GM11168 (cell line): ENCODE measurements at regions not wholly inside any gene's neighbourhood (a gene's known extent, or its start where the extent isn't known, plus 50 kb on each side); places are given as distances from the start of the nearest gene placed in this dataset.
"Not testable (repeated sequence)": the region's sequence is repeated elsewhere in the genome, so short reads cannot be mapped to it uniquely, and the experiment has no call there.

Experiments
- in situ Hi-C: fragments of 300-500 bp; cut with MboI; formaldehyde crosslinking; loops from one replicate; pipeline ENCODE4 v1.12.0; 2022; ENCODE audit warnings: low sequenced_read_pairs; ENCODE audit not compliant: unreplicated experiment

DNA sequence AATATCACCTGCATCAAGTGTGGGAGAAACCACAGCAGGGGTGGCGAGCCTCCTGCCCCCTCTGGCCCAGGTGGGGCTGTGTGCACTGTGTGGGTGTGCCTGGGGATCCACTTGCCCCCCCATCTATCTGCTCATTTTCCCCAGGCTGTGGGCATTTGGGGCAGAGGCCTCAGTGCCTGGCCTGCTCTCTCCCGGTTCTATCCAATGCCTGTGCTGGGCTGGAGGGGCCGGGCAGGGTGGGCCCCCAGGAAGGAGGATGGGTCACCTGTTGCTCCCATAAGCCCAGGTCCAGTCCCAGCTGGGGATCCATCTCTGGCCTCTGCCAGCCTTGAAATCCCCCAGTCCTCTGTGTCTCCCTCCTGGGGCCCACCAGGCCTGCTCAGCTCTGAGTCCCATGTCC lies 105.6 kb downstream of the TMEM121 start:
- in situ Hi-C loops = no loop called here

DNA sequence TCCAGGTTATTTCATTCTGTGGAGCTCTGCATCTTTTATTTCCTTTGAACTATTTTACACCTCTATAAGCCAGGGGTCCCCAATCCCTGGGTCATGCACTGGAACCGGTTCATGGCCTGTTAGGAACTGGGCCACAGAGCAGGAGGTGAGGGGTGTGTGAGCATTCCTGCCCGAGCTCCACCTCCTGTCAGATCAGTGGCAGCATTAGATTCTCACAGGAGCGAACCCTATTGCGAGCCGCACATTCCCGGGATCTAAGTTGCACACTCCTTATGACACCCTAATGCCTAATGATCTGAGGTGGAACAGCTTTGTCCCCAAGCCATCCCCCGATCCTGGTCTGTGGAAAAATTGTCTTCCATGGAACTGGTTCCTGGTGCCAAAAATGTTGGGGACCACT lies 107.2 kb downstream of the TMEM121 start:
- in situ Hi-C loops = not testable (repeated sequence)

DNA sequence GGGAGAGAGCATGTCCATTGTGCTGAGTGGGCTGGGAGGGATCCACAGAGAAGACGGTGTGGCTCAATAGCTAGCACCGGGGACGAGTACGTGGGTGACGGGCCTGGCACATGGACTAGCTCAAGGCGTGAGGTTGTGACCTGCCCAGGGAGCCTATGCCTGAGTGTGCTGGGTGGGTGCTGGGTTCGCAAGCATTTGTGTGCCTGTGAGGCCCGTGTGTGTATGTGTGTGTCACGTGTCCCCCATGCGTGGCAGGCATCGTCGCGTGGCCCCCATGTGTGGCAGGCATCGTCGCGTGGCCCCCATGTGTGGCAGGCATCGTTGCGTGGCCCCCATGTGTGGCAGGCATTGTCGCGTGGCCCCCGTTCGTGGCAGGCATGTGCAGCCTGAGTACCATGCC lies 109.2 kb downstream of the TMEM121 start:
- in situ Hi-C loops = no loop called here

GRCh38 chr14:105636021-105636420 lies 109.6 kb downstream of the TMEM121 start:
- in situ Hi-C loops = not testable (repeated sequence)

DNA sequence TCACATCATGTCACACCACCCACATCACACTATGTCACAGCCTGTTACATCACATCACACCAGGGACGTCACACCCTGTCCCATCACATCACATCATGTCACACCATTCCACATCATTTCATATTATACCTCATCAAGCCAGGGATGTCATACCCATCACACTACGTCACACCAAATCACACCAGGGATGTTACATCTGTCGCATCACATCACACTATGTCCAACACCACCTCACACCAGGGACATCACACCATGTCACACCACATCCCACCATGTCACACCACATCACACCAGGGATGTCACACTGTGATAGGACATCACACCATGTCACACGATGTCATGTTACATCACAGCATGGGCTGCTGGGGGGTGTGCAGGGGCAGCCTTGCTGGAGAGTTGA lies 110.6 kb downstream of the TMEM121 start:
- in situ Hi-C loops = no loop called here

DNA sequence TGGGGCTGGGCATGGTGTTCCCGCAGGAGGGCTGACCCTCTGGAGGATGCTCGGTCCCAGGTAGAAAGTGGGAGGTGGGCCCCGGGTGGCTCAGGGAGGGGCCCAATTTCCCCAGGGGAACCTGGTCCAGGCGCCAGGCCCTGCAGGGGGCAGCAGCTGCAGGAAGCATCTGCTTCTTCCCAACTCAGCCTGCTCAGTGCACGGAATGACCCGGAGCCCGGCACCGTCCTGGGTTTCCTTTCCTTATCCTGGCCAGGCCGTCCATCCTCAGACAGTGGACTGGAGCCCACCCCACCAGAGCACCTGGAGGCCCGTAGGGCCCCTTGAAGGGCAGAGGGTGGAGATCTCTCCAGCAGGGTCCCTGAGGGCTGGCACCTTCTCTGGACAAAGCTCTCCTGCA lies 111.0 kb downstream of the TMEM121 start:
- in situ Hi-C loops = not testable (repeated sequence)

DNA sequence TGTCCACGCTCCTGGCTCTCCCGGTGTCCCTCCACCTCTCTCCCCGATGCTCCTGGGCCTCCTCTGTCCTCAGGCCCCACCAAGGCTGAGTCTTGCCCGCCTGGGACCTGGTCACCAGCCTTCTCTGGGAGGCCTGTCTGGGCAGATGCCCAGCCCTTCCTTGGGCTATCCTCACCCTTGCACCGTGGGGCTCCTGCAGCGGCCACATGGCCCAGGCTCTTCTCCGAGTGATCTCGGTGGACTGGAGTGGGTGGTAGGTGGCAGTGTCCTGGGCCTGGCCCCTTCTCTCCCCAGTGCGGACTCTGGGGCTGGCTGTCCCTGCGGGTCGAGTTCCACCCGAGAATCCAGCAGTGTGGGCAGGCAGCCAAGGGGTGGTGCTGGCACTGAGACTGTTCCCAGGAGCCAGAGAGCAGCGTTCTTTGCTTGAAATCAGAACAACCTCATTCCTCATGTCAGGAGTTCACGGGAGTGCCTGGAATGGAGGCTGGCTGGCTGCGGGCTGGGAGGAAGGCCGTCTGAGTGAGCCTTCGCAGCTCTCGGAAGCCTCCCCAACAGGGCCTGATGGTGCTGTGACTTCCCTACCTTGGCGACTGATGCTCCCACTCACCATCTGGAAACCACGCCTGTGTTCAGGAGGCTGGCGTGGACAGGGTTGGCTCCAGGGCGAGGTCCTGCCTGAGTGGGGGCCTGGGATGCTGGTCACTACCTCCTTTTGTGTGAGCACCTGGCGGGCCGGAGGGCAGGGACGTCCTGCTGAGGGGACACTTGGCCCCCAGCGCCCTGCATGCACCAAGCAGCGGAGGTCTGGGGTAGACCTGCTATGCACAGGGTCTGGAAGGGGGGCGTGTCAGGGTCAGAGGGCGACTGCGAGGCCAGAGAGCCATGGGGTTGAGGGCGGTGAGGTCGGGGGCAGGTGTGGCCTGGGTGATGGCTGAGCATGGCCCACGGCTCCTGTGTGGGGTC lies 113.9 kb downstream of the TMEM121 start:
- in situ Hi-C loops = not testable (repeated sequence)

GRCh38 chr14:105641075-105641937 lies 114.9 kb downstream of the TMEM121 start:
- in situ Hi-C loops = no loop called here

DNA sequence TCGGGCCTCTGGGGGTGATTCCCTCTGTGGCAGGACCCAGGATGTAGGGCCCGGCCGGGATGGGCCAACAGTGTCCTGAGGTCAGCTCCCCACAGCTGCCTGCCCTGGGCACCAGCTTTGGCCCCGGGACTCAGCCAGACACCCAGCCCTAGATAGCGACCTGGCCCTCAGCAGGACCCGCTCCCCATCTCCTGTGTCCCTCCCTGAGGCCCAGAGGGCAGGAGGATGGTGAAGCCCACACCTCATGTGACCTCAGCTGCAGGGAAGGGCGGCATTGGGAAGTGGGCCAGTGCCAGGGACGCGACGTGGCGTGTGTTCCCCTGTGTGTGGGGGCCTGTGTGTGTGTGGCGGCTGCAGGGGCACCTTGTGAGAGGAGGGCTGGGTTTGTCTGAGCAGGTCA lies 115.6 kb downstream of the TMEM121 start:
- in situ Hi-C loops = not testable (repeated sequence)

DNA sequence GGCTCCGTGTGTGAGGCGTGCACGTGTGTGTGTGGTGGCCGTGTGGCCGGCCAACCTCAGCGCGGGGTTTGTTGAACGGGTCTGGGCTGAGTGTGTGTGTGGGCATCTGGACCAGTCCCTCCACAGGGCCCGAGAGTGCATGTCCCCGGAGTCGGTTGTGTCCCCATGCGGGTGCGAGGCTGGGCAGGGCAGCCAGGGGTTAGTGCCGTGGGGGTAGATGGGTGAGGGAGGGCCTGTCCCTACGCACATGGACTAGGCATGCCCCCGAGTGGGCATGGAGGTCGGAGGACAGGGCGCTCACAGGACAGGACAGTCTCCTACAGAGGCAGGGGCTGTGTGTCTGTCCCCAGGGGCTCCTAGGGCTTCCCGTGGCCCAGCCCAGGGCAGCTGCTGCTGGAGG lies 116.1 kb downstream of the TMEM121 start:
- in situ Hi-C loops = not testable (repeated sequence)

DNA sequence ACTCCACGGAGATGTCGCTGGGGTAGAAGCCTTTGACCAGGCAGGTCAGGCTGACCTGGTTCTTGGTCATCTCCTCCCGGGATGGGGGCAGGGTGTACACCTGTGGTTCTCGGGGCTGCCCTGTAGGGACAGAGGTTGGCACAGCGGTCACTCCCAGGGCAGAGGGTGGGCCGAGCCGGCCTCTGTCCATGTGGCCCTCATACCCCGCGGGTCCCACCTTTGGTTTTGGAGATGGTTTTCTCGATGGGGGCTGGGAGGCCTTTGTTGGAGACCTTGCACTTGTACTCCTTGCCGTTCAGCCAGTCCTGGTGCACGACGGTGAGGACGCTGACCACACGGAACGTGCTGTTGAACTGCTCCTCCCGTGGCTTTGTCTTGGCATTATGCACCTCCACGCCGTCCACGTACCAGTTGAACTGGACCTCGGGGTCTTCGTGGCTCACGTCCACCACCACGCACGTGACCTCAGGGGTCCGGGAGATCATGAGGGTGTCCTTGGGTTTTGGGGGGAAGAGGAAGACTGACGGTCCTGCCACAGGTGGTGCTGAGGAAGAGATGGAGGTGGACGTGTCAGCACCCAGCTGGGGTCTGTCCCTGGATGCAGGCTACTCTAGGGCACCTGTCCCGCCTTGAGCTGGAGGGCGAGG lies 117.1 kb downstream of the TMEM121 start:
- in situ Hi-C loops = not testable (repeated sequence)

- in situ Hi-C loops = not testable (repeated sequence)
Measured at GRCh38 chr14:105644053-105644435, 117.7 kb downstream of the TMEM121 start.

DNA sequence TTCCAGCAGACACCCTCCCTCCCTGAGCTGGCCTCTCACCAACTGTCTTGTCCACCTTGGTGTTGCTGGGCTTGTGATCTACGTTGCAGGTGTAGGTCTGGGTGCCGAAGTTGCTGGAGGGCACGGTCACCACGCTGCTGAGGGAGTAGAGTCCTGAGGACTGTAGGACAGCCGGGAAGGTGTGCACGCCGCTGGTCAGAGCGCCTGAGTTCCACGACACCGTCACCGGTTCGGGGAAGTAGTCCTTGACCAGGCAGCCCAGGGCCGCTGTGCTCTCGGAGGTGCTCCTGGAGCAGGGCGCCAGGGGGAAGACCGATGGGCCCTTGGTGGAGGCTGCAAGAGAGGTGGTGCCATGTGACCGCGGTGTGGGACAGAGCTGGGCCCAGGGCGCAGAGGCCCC lies 118.1 kb downstream of the TMEM121 start:
- in situ Hi-C loops = not testable (repeated sequence)

- in situ Hi-C loops = not testable (repeated sequence)
Measured at GRCh38 chr14:105644891-105645290, 118.5 kb downstream of the TMEM121 start.

GRCh38 chr14:105645389-105645788 lies 119.0 kb downstream of the TMEM121 start:
- in situ Hi-C loops = not testable (repeated sequence)

DNA sequence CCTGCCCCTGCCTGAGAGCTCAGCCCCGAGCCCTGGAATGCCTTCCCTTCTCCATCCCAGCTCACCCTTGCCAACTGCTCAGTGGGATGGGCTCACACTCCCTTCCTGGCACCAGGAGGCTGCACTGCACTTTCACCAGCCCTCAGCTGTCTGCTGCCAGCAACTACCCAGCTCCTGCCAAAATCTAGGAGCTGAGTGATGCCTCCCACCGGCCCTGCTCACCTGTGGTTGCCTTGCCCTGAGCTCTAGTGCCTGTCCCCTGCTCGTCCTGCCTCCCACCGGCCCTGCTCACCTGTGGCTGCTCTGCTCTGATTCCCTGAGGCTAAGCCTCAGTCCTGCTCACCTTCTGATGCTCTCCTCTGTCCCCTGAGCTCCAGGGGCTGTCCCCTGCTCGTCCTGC lies 119.8 kb downstream of the TMEM121 start:
- in situ Hi-C loops = no loop called here

DNA sequence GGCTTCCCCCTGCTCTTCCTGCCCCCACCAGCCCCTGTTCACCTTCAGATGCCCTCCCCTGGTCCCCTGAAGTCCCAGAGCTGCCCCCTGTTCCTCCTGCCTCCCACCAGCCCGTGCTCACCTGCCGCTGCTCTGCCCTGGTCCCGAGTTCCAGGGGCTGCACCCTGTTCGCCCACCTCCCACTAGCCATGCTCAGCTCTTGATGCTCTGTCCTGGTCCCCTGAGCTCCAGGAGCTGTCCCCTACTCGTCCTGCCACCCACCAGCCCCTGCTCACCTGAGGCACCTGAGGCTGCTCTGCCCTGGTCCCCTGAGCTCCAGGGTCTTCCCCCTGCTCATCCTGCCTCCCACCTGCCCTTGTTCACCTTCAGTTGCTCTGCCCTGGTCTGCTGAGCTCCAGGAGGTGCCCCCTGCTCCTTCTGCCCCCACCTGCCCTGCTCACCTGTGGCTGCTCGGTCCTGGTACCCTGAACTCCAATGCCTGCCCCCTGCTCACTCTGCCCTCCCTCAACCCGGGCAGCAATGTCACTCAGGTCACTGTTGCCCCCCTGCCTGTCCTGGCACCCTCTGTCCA lies 120.4 kb downstream of the TMEM121 start:
- in situ Hi-C loops = not testable (repeated sequence)

GRCh38 chr14:105647426-105647783 lies 121.0 kb downstream of the TMEM121 start:
- in situ Hi-C loops = not testable (repeated sequence)

DNA sequence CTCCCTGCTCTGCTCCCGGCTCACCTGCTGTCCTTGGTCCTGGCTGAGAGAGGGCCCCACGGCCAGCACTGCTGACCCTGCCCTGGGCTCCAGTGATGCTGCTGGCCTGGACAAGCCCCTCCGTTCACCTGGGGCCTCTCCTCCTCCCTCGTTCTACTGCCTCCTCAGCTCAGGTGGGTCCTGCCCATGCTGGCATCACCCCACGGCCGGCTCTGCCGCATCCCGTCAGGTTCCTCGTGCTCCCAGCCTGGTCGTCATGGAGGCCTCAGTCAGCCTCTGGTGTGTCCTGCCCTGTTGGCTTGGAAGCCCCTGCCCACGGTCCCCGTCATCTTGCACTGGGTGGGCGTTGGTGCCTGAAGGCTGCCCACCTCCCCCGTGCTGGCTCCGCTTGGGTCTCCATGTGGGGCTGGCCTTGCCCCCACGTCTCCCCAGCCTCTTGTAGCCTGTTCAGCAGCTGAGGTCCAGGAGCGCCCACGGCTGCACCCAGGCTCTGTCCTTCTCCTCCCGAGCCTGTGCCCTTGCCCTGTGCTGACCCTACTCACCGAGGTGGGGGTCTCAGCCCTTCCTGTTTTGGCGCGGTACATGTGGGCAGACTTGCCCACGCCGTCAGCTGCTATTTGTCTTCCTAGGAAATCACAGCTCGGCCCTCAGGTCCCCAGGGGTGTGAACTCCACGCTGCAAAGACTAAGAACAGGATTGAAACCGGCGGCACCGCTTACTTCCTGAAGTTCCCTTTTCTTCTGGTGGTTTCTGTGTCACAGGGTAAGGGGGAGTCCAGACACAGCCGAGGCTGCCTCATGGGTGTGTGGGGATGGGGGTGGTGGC lies 121.6 kb downstream of the TMEM121 start:
- in situ Hi-C loops = no loop called here
